GM18868 (cell line): ENCODE measurements at regions not wholly inside any gene's neighbourhood (a gene's known extent, or its start where the extent isn't known, plus 50 kb on each side); places are given as distances from the start of the nearest gene placed in this dataset.
"Not testable (repeated sequence)": the region's sequence is repeated elsewhere in the genome, so short reads cannot be mapped to it uniquely, and the experiment has no call there.

Source experiments
- ATAC-seq: cut with Tn5 transposase; IDR thresholded peaks from one replicate; pipeline ENCODE4 v1.9.1; 2021; ENCODE audit warnings: mild to moderate bottlenecking, moderate library complexity; ENCODE audit not compliant: unreplicated experiment

- ATAC-seq, result no peak
Measured at GRCh38 chr5:118211606-118212005, 776.7 kb downstream of the DTWD2 start.

- no peak for ATAC-seq
Measured at GRCh38 chr5:118208031-118208453, 780.3 kb downstream of the DTWD2 start.

- no peak for ATAC-seq
Measured at GRCh38 chr5:118199801-118200200, 788.5 kb downstream of the DTWD2 start.

GRCh38 chr5:118196229-118196628, 792.1 kb downstream of the DTWD2 start:
- ATAC-seq, result no peak

GRCh38 chr5:118195211-118195610, 793.1 kb downstream of the DTWD2 start:
- no peak for ATAC-seq

GRCh38 chr5:118193194-118193905, 795.0 kb downstream of the DTWD2 start:
- no peak for ATAC-seq

- ATAC-seq, result no peak
Measured at GRCh38 chr5:118185018-118185417, 803.3 kb downstream of the DTWD2 start.

GRCh38 chr5:118176146-118176545, 812.2 kb downstream of the DTWD2 start:
- no peak for ATAC-seq

GRCh38 chr5:118174671-118175070, 813.7 kb downstream of the DTWD2 start:
- ATAC-seq, result no peak

- ATAC-seq, result no peak
Measured at GRCh38 chr5:118173340-118173739, 815.0 kb downstream of the DTWD2 start.

GRCh38 chr5:118165619-118166018, 822.7 kb downstream of the DTWD2 start:
- ATAC-seq, result no peak

GRCh38 chr5:118156181-118156580, 832.2 kb downstream of the DTWD2 start:
- ATAC-seq, result no peak

GRCh38 chr5:118146824-118147223, 841.5 kb downstream of the DTWD2 start:
- peak; percentile 66 for ATAC-seq

GRCh38 chr5:118144540-118144939, 843.8 kb downstream of the DTWD2 start:
- no peak for ATAC-seq

GRCh38 chr5:118139361-118139760, 849.0 kb downstream of the DTWD2 start:
- no peak for ATAC-seq

- ATAC-seq, result peak; percentile 84
Measured at GRCh38 chr5:118126159-118126558, 862.2 kb downstream of the DTWD2 start.

GRCh38 chr5:118125687-118126086, 862.7 kb downstream of the DTWD2 start:
- ATAC-seq, result no peak

GRCh38 chr5:118121258-118121657, 867.1 kb downstream of the DTWD2 start:
- no peak for ATAC-seq

GRCh38 chr5:118115791-118116190, 872.6 kb downstream of the DTWD2 start:
- no peak for ATAC-seq

GRCh38 chr5:118111956-118112355, 876.4 kb downstream of the DTWD2 start:
- ATAC-seq, result no peak

- ATAC-seq, result not testable (repeated sequence)
Measured at GRCh38 chr5:118107246-118107645, 881.1 kb downstream of the DTWD2 start.

GRCh38 chr5:118098716-118099115, 889.6 kb downstream of the DTWD2 start:
- no peak for ATAC-seq

- ATAC-seq, result no peak
Measured at GRCh38 chr5:118095115-118095514, 893.2 kb downstream of the DTWD2 start.
